WTC11 (cell line): ENCODE measurements at regions not wholly inside any gene's neighbourhood (a gene's known extent, or its start where the extent isn't known, plus 50 kb on each side); places are given as distances from the start of the nearest gene placed in this dataset.

Experiments
- ATAC-seq: fragments of 200-7000 bp; cut with Tn5 transposase; 2 replicates; pipeline ENCODE4 v1.10.0; 2021; ENCODE audit warnings: mild to moderate bottlenecking, moderate library complexity
- CTCF ChIA-PET: fragments of 300-600 bp; sonication (Branson Sonifier 250); formaldehyde crosslinking; loops from one replicate; lab custom pipeline; 2021; ENCODE audit warnings: antibody characterized with exemption; lab: Charles Lee
- POLR2A ChIA-PET: fragments of 350-600 bp; sonication (Branson Sonifier 250); formaldehyde crosslinking; loops from one replicate; lab custom pipeline; 2021; ENCODE audit warnings: antibody characterized with exemption; lab: Charles Lee
- DNase-seq: peaks from one replicate; pipeline ENCODE4 v3.0.0; 2021; ENCODE audit warnings: low spot score
- H3K27ac Mint-ChIP-seq: 2 replicates; pipeline ENCODE4 v1.8.0; 2021; ENCODE audit warnings: mixed read lengths
- H3K27me3 Mint-ChIP-seq: 2 replicates; pipeline ENCODE4 v1.8.0; 2021; ENCODE audit warnings: low read depth, mild to moderate bottlenecking, moderate library complexity, mixed read lengths
- H3K36me3 Mint-ChIP-seq: 2 replicates; pipeline ENCODE4 v1.8.0; 2021; ENCODE audit warnings: mixed read lengths
- H3K4me1 Mint-ChIP-seq: 2 replicates; pipeline ENCODE4 v1.8.0; 2022; ENCODE audit warnings: mixed read lengths
- H3K4me3 Mint-ChIP-seq: 2 replicates; pipeline ENCODE4 v1.8.0; 2021; ENCODE audit warnings: mild to moderate bottlenecking, moderate library complexity, mixed read lengths
- H3K9me3 Mint-ChIP-seq: 2 replicates; pipeline ENCODE4 v1.8.0; 2021; ENCODE audit warnings: mixed read lengths
- AFF4 ChIP-seq: sonication (generic); formaldehyde crosslinking; IDR thresholded peaks from 2 replicates; pipeline ENCODE4 v1.8.1; 2023; ENCODE audit warnings: mild to moderate bottlenecking, missing genetic modification reagents, borderline replicate concordance
- CBFB ChIP-seq: sonication (generic); formaldehyde crosslinking; IDR thresholded peaks from 2 replicates; pipeline ENCODE4 v1.8.1; 2022; ENCODE audit warnings: mild to moderate bottlenecking, low read depth, missing genetic modification reagents
- FOXK1 ChIP-seq: sonication (generic); formaldehyde crosslinking; IDR thresholded peaks from 2 replicates; pipeline ENCODE4 v1.8.0; 2022; ENCODE audit warnings: mild to moderate bottlenecking, moderate library complexity, missing genetic modification reagents
- GTF2I ChIP-seq: fragments of 250-450 bp; sonication (Bioruptor Pico); conservative IDR thresholded peaks from 2 replicates; pipeline ENCODE4 v1.4.0; 2021; ENCODE audit warnings: mild to moderate bottlenecking
- HMGA2 ChIP-seq: fragments of 250-450 bp; sonication (Bioruptor Pico); IDR thresholded peaks from 2 replicates; pipeline ENCODE4 v1.4.0; 2021; ENCODE audit warnings: mild to moderate bottlenecking, moderate library complexity
- HMGXB4 ChIP-seq: sonication (generic); formaldehyde crosslinking; IDR thresholded peaks from 2 replicates; pipeline ENCODE4 v1.8.1; 2023; ENCODE audit warnings: mild to moderate bottlenecking, moderate library complexity, missing genetic modification reagents
- NFATC4 ChIP-seq: fragments of 250-450 bp; sonication (Bioruptor Pico); IDR thresholded peaks from 2 replicates; pipeline ENCODE4 v1.9.0; 2021; ENCODE audit warnings: mild to moderate bottlenecking
- NFYB ChIP-seq: sonication (generic); formaldehyde crosslinking; conservative IDR thresholded peaks from 2 replicates; pipeline ENCODE4 v1.8.0; 2022; ENCODE audit warnings: low read depth, missing genetic modification reagents
- PRRX2 ChIP-seq: fragments of 250-450 bp; sonication (Bioruptor Pico); IDR thresholded peaks from 2 replicates; pipeline ENCODE4 v1.8.0; 2021; ENCODE audit warnings: mild to moderate bottlenecking
- TEAD4 ChIP-seq: sonication (generic); formaldehyde crosslinking; IDR thresholded peaks from 2 replicates; pipeline ENCODE4 v1.8.0; 2022; ENCODE audit warnings: mild to moderate bottlenecking, missing genetic modification reagents
- ZBTB21 ChIP-seq: sonication (generic); formaldehyde crosslinking; IDR thresholded peaks from 2 replicates; pipeline ENCODE4 v1.8.1; 2023; ENCODE audit warnings: mild to moderate bottlenecking, missing genetic modification reagents, borderline replicate concordance
- ZNF232 ChIP-seq: sonication (generic); formaldehyde crosslinking; IDR thresholded peaks from 2 replicates; pipeline ENCODE4 v1.8.0; 2022; ENCODE audit warnings: mild to moderate bottlenecking, missing genetic modification reagents
- ZNF317 ChIP-seq: sonication (generic); formaldehyde crosslinking; IDR thresholded peaks from 2 replicates; pipeline ENCODE4 v1.8.1; 2023; ENCODE audit warnings: low read depth, mild to moderate bottlenecking, moderate library complexity, missing genetic modification reagents, borderline replicate concordance
- ZNF396 ChIP-seq: fragments of 250-450 bp; sonication (Bioruptor Pico); IDR thresholded peaks from 2 replicates; pipeline ENCODE4 v1.8.0; 2021; ENCODE audit warnings: mild to moderate bottlenecking, moderate library complexity, borderline replicate concordance
- TF ChIP-seq, protein P1 (sequence below): sonication (generic); formaldehyde crosslinking; IDR thresholded peaks from 2 replicates; pipeline ENCODE4 v1.8.0; 2022; ENCODE audit warnings: mild to moderate bottlenecking, missing genetic modification reagents
- TF ChIP-seq, protein P2 (sequence below): sonication (generic); formaldehyde crosslinking; conservative IDR thresholded peaks from 2 replicates; pipeline ENCODE4 v1.8.1; 2023; ENCODE audit warnings: mild to moderate bottlenecking, low read depth, missing genetic modification reagents, moderate library complexity
- TF ChIP-seq, protein P3 (sequence below): sonication (generic); formaldehyde crosslinking; IDR thresholded peaks from 2 replicates; pipeline ENCODE4 v1.8.0; 2023; ENCODE audit warnings: missing genetic modification reagents
- TF ChIP-seq, protein P4 (sequence below): fragments of 250-450 bp; sonication (Bioruptor Pico); IDR thresholded peaks from 2 replicates; pipeline ENCODE4 v1.9.0; 2021; ENCODE audit warnings: mild to moderate bottlenecking
- TF ChIP-seq, protein P5 (sequence below): sonication (generic); formaldehyde crosslinking; IDR thresholded peaks from 2 replicates; pipeline ENCODE4 v1.8.1; 2022; ENCODE audit warnings: mild to moderate bottlenecking, missing genetic modification reagents, moderate library complexity, borderline replicate concordance

DNA sequence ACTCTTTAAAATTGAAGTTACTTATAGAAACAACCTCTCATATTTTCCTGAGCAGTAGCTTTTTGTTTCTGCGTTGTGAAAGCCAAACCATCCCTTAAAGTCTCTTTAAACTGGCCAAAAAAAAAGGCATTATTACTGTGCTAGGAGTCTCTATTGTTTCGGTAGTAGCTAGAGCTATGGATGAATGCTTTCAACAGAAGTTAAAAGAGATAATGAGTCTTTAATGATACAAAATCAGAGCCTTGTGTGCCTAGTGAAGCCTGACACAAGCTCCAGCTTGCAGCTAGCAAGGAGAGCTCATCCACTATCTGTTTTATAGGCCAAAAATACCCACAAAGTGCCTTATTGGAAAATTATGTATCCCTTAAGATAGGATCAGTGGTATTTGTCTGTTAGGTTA, 360.4 kb upstream of the CDIN1 start (continued):
- TF ChIP-seq HMGXB4 (CRISPR knock-in tag) (no peak), NFATC4 (no peak)

GRCh38 chr15:36221992-36222391, 357.4 kb upstream of the CDIN1 start:
- Mint-ChIP-seq H3K27me3 (no peaks in the 10 kb centered on the region), H3K4me1 (peaks cover 4% of the 10 kb centered on the region; the same call in 1 of the 2 replicates), H3K27ac (no peak overlapping the region), H3K36me3 (peaks cover 19% of the 10 kb centered on the region), H3K4me3 (no peak overlapping the region), H3K9me3 (peaks cover 28% of the 10 kb centered on the region)
- CTCF ChIA-PET = interaction anchor here (0.6 kb wide), 1 partner anchor 706 kb away, joined by 3 read pairs; no protein-coding TSS in a partner anchor
- DNase-seq = no peak
- TF ChIP-seq ZBTB21 (CRISPR knock-in tag) (no peak), GTF2I (no peak)
- ATAC-seq = no peak
- POLR2A ChIA-PET = no interaction called here

- peaks cover 4% of the 10 kb centered on the region; the same call in 1 of the 2 replicates for H3K9me3 Mint-ChIP-seq
- POLR2A ChIA-PET = no interaction called here
- DNase-seq = no peak
- H3K27me3 Mint-ChIP-seq = peaks cover 22% of the 10 kb centered on the region
- no peaks in the 10 kb centered on the region for H3K36me3 Mint-ChIP-seq
- no peak overlapping the region for H3K4me3 Mint-ChIP-seq
- H3K4me1 Mint-ChIP-seq = peaks cover 33% of the 10 kb centered on the region
- no peak overlapping the region for H3K27ac Mint-ChIP-seq
- CTCF ChIA-PET = no interaction called here
- ATAC-seq = no peak
- TF ChIP-seq, protein P1, sequence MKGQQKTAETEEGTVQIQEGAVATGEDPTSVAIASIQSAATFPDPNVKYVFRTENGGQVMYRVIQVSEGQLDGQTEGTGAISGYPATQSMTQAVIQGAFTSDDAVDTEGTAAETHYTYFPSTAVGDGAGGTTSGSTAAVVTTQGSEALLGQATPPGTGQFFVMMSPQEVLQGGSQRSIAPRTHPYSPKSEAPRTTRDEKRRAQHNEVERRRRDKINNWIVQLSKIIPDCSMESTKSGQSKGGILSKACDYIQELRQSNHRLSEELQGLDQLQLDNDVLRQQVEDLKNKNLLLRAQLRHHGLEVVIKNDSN (CRISPR knock-in tag) = no peak
- TF ChIP-seq TEAD4 (CRISPR knock-in tag) = no peak
- no peak for TF ChIP-seq ZNF317 (CRISPR knock-in tag)
- no peak for TF ChIP-seq ZNF396 (CRISPR knock-in tag)
- TF ChIP-seq HMGA2 = no peak
- no peak for TF ChIP-seq ZNF232
- TF ChIP-seq FOXK1 (CRISPR knock-in tag) = no peak
- TF ChIP-seq AFF4 (CRISPR knock-in tag) = no peak
- no peak for TF ChIP-seq CBFB (CRISPR knock-in tag)
- no peak for TF ChIP-seq NFATC4
- TF ChIP-seq, protein P2, sequence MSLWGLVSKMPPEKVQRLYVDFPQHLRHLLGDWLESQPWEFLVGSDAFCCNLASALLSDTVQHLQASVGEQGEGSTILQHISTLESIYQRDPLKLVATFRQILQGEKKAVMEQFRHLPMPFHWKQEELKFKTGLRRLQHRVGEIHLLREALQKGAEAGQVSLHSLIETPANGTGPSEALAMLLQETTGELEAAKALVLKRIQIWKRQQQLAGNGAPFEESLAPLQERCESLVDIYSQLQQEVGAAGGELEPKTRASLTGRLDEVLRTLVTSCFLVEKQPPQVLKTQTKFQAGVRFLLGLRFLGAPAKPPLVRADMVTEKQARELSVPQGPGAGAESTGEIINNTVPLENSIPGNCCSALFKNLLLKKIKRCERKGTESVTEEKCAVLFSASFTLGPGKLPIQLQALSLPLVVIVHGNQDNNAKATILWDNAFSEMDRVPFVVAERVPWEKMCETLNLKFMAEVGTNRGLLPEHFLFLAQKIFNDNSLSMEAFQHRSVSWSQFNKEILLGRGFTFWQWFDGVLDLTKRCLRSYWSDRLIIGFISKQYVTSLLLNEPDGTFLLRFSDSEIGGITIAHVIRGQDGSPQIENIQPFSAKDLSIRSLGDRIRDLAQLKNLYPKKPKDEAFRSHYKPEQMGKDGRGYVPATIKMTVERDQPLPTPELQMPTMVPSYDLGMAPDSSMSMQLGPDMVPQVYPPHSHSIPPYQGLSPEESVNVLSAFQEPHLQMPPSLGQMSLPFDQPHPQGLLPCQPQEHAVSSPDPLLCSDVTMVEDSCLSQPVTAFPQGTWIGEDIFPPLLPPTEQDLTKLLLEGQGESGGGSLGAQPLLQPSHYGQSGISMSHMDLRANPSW (CRISPR knock-in tag) = no peak
- no peak for TF ChIP-seq PRRX2 (CRISPR knock-in tag)
- TF ChIP-seq ZBTB21 (CRISPR knock-in tag) = no peak
- TF ChIP-seq, protein P3, sequence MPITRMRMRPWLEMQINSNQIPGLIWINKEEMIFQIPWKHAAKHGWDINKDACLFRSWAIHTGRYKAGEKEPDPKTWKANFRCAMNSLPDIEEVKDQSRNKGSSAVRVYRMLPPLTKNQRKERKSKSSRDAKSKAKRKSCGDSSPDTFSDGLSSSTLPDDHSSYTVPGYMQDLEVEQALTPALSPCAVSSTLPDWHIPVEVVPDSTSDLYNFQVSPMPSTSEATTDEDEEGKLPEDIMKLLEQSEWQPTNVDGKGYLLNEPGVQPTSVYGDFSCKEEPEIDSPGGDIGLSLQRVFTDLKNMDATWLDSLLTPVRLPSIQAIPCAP (CRISPR knock-in tag) = no peak
- no peak for TF ChIP-seq NFYB
- TF ChIP-seq, protein P4, sequence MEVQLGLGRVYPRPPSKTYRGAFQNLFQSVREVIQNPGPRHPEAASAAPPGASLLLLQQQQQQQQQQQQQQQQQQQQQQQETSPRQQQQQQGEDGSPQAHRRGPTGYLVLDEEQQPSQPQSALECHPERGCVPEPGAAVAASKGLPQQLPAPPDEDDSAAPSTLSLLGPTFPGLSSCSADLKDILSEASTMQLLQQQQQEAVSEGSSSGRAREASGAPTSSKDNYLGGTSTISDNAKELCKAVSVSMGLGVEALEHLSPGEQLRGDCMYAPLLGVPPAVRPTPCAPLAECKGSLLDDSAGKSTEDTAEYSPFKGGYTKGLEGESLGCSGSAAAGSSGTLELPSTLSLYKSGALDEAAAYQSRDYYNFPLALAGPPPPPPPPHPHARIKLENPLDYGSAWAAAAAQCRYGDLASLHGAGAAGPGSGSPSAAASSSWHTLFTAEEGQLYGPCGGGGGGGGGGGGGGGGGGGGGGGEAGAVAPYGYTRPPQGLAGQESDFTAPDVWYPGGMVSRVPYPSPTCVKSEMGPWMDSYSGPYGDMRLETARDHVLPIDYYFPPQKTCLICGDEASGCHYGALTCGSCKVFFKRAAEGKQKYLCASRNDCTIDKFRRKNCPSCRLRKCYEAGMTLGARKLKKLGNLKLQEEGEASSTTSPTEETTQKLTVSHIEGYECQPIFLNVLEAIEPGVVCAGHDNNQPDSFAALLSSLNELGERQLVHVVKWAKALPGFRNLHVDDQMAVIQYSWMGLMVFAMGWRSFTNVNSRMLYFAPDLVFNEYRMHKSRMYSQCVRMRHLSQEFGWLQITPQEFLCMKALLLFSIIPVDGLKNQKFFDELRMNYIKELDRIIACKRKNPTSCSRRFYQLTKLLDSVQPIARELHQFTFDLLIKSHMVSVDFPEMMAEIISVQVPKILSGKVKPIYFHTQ (CRISPR knock-in tag) = no peak
- TF ChIP-seq, protein P5, sequence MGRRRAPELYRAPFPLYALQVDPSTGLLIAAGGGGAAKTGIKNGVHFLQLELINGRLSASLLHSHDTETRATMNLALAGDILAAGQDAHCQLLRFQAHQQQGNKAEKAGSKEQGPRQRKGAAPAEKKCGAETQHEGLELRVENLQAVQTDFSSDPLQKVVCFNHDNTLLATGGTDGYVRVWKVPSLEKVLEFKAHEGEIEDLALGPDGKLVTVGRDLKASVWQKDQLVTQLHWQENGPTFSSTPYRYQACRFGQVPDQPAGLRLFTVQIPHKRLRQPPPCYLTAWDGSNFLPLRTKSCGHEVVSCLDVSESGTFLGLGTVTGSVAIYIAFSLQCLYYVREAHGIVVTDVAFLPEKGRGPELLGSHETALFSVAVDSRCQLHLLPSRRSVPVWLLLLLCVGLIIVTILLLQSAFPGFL (CRISPR knock-in tag) = no peak
Observed at GRCh38 chr15:36230776-36231175, 348.6 kb upstream of the CDIN1 start.
